Gastroesophageal sphincter (tissue), 3 donors: ENCODE measurements at regions not wholly inside any gene's neighbourhood (a gene's known extent, or its start where the extent isn't known, plus 50 kb on each side); places are given as distances from the start of the nearest gene placed in this dataset.

Experiments
- CTCF ChIP-seq, 4 experiments: fragments of 200-600 bp in 2 of 4; fragments of 450-650 bp in 2 of 4; sonication (generic) in 1 of 4; IDR thresholded peaks; one replicate each; pipeline ENCODE4 v1.5.1; 2017 to 2019; ENCODE audit warnings: antibody characterized with exemption in 4 of 4, mild to moderate bottlenecking in 2 of 4, moderate library complexity in 2 of 4
- EP300 ChIP-seq: sonication (generic); formaldehyde crosslinking; IDR thresholded peaks from one replicate; pipeline ENCODE4 v1.6.1; 2017; ENCODE audit warnings: antibody characterized with exemption, mild to moderate bottlenecking
- POLR2A ChIP-seq, 2 donors: fragments of 450-650 bp; IDR thresholded peaks; one replicate each; pipeline ENCODE4 v1.6.1; 2017; ENCODE audit warnings: antibody characterized with exemption in 2 of 2, mild to moderate bottlenecking in 2 of 2, moderate library complexity in 1 of 2
- POLR2AphosphoS5 ChIP-seq: sonication (generic); formaldehyde crosslinking; IDR thresholded peaks from one replicate; pipeline ENCODE4 v1.6.1; 2017; ENCODE audit warnings: antibody characterized with exemption

DNA sequence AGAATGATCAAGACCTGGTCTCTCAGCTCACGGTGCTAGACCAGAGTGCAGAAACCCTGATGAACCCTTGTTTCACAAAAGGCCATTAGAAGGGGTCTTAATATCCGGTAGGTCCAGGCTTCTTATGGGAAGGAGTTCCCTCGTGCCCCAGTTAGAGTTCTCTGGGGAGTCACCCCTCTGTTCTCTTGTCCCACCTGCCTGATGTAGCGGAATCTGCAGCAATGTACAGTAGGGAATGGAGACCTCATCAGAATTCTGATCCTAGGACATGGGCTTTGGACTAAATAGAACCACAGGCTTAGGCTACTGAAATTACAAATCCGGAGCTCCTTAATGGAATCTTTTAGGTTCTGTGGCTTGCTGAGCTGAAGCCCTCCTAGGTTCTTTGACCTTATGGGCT, 243.6 kb upstream of the IRX2 start:
- TF ChIP-seq CTCF (IDR thresholded peaks at IDR 0.05) (no peak), POLR2AphosphoS5 (no peak), POLR2A (IDR thresholded peaks at IDR 0.05) (no peak), EP300 (no peak)
